GM13976 (cell line): ENCODE measurements at regions not wholly inside any gene's neighbourhood (a gene's known extent, or its start where the extent isn't known, plus 50 kb on each side); places are given as distances from the start of the nearest gene placed in this dataset.

Experiments used
- DNase-seq: peaks from one replicate; pipeline ENCODE4 v3.0.0; 2012; ENCODE audit warnings: low spot score
- in situ Hi-C: fragments of 300-500 bp; cut with MboI; formaldehyde crosslinking; loops from one replicate; pipeline ENCODE4 v1.12.0; 2022; ENCODE audit warnings: low sequenced_read_pairs, mixed read lengths, inconsistent platforms; ENCODE audit not compliant: unreplicated experiment
- TF ChIP-seq, protein P1 (sequence below): IDR thresholded peaks from 2 replicates; pipeline ENCODE4 v1.5.1; 2012; ENCODE audit warnings: borderline replicate concordance, mild to moderate bottlenecking; ENCODE audit not compliant: insufficient read depth; ENCODE audit errors: extremely low read depth, missing control alignments, control extremely low read depth

DNA sequence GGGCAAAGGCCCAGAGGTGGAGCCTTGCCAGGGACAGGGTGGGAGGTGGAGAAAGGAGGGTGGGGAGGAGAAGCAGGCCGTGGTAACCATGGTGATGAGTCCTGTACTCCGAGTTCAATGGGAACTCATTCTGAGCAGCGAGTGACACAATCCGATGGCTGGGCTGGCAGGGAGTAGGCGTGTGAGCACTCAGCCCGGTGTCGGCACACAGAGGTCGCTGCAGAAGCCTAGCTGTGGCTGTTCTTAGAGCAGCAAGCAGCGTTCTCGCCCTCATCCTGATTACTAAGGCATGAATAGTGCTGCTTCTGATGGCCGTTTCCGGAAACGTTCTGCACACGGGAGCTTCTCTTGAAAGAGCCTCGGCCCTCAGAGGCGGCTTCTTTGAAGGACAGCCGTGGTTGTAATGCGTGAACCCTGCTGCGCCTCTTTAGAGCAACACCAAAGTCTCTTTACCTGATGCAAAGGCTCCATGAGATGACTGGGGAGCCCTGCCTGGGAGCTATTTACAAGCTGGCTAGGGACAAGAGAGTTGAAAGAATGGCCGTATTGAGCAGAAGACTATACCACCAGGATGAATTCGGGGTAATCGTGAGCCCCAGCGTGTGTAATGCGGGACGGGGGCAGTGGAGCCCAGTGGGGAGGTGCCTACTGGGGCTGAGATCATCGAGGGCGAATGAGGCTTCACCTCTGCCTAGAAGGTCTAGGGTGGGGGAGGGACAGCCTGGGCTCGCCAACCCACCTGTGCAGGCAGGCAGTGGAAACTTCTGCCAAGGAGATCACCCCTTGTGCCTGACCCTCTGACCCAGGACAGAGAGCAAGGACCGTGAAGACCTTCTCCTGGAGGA lies 72.8 kb upstream of the PAX7 start:
- DNase-seq, result no peak
- in situ Hi-C loops, result no loop called here
- TF ChIP-seq, protein P1, sequence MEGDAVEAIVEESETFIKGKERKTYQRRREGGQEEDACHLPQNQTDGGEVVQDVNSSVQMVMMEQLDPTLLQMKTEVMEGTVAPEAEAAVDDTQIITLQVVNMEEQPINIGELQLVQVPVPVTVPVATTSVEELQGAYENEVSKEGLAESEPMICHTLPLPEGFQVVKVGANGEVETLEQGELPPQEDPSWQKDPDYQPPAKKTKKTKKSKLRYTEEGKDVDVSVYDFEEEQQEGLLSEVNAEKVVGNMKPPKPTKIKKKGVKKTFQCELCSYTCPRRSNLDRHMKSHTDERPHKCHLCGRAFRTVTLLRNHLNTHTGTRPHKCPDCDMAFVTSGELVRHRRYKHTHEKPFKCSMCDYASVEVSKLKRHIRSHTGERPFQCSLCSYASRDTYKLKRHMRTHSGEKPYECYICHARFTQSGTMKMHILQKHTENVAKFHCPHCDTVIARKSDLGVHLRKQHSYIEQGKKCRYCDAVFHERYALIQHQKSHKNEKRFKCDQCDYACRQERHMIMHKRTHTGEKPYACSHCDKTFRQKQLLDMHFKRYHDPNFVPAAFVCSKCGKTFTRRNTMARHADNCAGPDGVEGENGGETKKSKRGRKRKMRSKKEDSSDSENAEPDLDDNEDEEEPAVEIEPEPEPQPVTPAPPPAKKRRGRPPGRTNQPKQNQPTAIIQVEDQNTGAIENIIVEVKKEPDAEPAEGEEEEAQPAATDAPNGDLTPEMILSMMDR, result no peak

DNA sequence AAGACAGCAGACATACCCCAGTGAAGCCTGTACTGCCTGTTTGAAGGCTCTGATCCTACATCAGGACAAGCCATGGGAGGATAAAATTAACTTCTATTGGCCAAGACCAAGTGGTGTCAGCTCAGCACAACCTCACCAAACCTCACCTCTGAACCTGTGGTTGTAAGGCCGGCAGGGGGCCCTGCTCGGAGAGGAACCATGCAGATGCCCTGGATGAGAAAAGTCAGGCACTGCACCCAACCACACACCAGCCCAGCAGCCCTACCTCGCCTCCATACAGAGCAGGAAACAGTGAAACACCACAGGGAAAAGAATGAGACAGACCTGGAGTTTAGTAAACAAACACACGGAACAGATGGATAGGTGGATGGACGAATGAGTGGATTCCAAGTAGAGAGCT lies 70.0 kb upstream of the PAX7 start:
- in situ Hi-C loops, result no loop called here
- DNase-seq, result no peak
- TF ChIP-seq, protein P1, result no peak

DNA sequence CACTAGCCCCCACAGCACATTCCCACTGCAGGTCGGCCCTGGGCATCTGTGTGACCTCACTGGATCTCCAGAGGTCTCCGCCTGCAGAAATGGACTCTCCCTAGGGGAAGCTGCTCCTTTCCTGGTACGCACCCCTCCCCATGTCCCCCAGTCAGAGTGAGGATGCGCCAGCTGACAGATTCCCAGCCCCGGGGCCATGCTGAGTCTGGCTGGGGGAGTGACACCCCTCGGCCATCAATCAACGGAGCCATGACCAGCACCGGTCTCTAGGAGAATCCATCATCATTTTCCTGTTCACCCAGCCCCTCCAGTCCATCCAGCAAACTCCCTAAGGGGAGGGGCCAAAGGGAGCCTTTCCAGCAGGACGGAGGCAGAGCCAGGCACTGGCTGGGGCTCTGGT lies 68.7 kb upstream of the PAX7 start:
- TF ChIP-seq, protein P1, result no peak
- in situ Hi-C loops, result no loop called here
- no peak for DNase-seq

DNA sequence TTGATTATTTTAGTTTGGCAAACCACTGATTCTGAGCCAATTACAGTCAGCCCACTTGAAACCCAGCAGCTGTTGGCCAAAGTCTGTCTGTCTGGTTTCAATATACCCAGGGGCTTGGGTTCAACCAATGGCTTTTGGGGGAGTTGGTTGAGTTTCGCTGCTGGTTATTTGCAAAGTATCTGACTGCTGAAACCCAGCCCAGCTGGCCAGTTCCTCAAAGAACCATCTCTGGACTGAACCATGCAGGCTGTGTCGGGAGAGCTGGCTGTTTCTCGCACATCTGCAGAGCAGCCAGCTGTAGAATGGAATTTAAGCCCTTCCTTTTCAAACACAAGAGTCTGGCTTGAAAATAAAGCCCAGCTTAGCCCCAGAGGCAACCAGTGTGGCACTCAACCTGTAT lies 66.0 kb upstream of the PAX7 start:
- no peak for DNase-seq
- in situ Hi-C loops, result no loop called here
- TF ChIP-seq, protein P1, result no peak

DNA sequence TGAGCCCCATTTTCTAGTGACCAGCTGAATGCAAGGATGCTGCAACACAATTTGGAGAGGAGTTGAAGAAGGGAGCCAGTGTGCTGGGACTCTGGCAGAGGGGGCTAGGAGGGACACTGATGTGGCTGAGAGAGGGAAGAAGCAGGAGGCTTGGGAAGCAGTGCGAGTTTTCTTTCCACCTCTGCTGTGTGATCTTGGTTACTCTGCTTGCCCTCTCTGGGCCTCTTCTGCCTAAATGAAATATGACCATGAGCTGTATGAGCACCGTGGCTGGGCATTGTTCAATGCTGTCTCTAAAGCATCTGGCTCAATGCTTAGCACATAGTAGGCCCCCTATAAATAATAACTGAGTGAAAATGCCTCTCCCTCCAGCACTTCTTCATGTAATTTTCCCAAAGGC lies 65.3 kb upstream of the PAX7 start:
- in situ Hi-C loops, result no loop called here
- no peak for DNase-seq
- TF ChIP-seq, protein P1, result no peak

DNA sequence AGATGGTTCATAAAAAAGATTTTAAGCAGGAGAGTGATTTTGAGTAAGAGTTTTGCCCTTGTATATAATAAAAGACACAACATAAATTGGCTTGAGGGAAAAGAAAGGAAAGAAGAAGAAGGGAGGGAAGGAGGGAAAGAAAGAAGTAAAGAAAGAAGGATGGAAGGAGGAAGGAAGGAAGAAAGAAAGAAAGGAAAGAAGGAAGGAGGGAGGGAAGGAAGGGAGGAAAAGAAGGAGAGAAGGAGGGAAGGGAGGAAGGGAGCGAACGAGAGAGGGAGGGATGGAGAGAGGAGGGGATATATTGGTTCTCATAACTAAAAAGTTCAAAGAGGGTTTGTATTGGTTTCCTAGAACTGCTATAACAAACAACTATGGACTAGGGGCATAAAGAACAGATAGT lies 62.2 kb upstream of the PAX7 start:
- no peak for DNase-seq
- TF ChIP-seq, protein P1, result no peak
- in situ Hi-C loops, result no loop called here
